GM23338 (cell line): ENCODE measurements at regions not wholly inside any gene's neighbourhood (a gene's known extent, or its start where the extent isn't known, plus 50 kb on each side); places are given as distances from the start of the nearest gene placed in this dataset.

Experiments used
- ATAC-seq: fragments of 200-7000 bp; cut with Tn5 transposase; 3 replicates; pipeline ENCODE4 v1.9.1; 2020
- DNase-seq: peaks from one replicate; pipeline ENCODE4 v3.0.0-alpha.2; 2015; ENCODE audit warnings: low spot score
- H2AFZ ChIP-seq: fragments of 200-600 bp; sonication (generic); 2 replicates; pipeline ENCODE4 v1.8.0; 2016; ENCODE audit warnings: antibody characterized with exemption, mild to moderate bottlenecking, moderate library complexity
- H3F3A ChIP-seq: fragments of 200-600 bp; sonication (generic); replicated peaks from 2 replicates; pipeline ENCODE4 v1.8.0; 2017; ENCODE audit warnings: antibody characterized with exemption, mixed run types, low read depth
- H3K27ac ChIP-seq: fragments of 200-600 bp; sonication (generic); 2 replicates; pipeline ENCODE4 v1.6.1; 2016; ENCODE audit warnings: low read depth
- H3K27me3 ChIP-seq: fragments of 200-600 bp; sonication (generic); 2 replicates; pipeline ENCODE4 v1.8.0; 2016; ENCODE audit warnings: mild to moderate bottlenecking, mixed run types, moderate library complexity; ENCODE audit not compliant: insufficient read depth
- H3K36me3 ChIP-seq: fragments of 200-600 bp; sonication (generic); 2 replicates; pipeline ENCODE4 v1.8.0; 2016; ENCODE audit warnings: mild to moderate bottlenecking; ENCODE audit not compliant: insufficient read depth
- H3K4me1 ChIP-seq: fragments of 200-600 bp; sonication (generic); 2 replicates; pipeline ENCODE4 v1.8.0; 2016; ENCODE audit warnings: mild to moderate bottlenecking, moderate library complexity; ENCODE audit not compliant: insufficient read depth
- H3K4me2 ChIP-seq: fragments of 200-600 bp; sonication (generic); 2 replicates; pipeline ENCODE4 v1.7.1; 2017; ENCODE audit warnings: mixed run types
- H3K4me3 ChIP-seq: fragments of 200-600 bp; sonication (generic); 2 replicates; pipeline ENCODE4 v1.6.1; 2016; ENCODE audit warnings: mixed run types
- H3K79me2 ChIP-seq: fragments of 200-600 bp; sonication (generic); replicated peaks from 2 replicates; pipeline ENCODE4 v1.8.0; 2017; ENCODE audit warnings: mild to moderate bottlenecking; ENCODE audit not compliant: insufficient read depth
- H3K9me2 ChIP-seq: fragments of 200-600 bp; sonication (generic); 2 replicates; pipeline ENCODE4 v1.8.0; 2017; ENCODE audit not compliant: insufficient read depth
- H4K20me1 ChIP-seq: fragments of 200-600 bp; sonication (generic); replicated peaks from 2 replicates; pipeline ENCODE4 v1.8.0; 2017; ENCODE audit warnings: mild to moderate bottlenecking; ENCODE audit not compliant: insufficient read depth
- H3K27ac Mint-ChIP-seq: 2 replicates; pipeline ENCODE4 v1.8.0; 2020; ENCODE audit warnings: inconsistent platforms, mild to moderate bottlenecking, moderate library complexity, mixed read lengths
- H3K27me3 Mint-ChIP-seq: 3 replicates; pipeline ENCODE4 v1.8.0; 2022; ENCODE audit warnings: low read depth, mild to moderate bottlenecking, moderate library complexity, mixed read lengths, inconsistent platforms; ENCODE audit not compliant: insufficient read depth, poor library complexity
- H3K36me3 Mint-ChIP-seq: 3 replicates; pipeline ENCODE4 v1.8.0; 2021; ENCODE audit warnings: low read depth, mild to moderate bottlenecking, inconsistent platforms, moderate library complexity, mixed read lengths
- H3K4me1 Mint-ChIP-seq: 3 replicates; pipeline ENCODE4 v1.8.0; 2020; ENCODE audit warnings: mild to moderate bottlenecking, inconsistent platforms, mixed read lengths
- H3K4me3 Mint-ChIP-seq: 3 replicates; pipeline ENCODE4 v1.8.0; 2021; ENCODE audit warnings: moderate library complexity, mild to moderate bottlenecking, inconsistent platforms, mixed read lengths
- H3K9me3 Mint-ChIP-seq: 3 replicates; pipeline ENCODE4 v1.8.0; 2020; ENCODE audit warnings: moderate library complexity, mild to moderate bottlenecking, inconsistent platforms, mixed read lengths
- CREB1 ChIP-seq: fragments of 250-450 bp; sonication (Bioruptor Pico); IDR thresholded peaks from 2 replicates; pipeline ENCODE4 v1.5.0; 2020; ENCODE audit warnings: low read depth, mild to moderate bottlenecking, moderate library complexity
- CTCF ChIP-seq, 2 experiments: fragments of 200-600 bp in 1 of 2; sonication (generic) in 1 of 2; conservative IDR thresholded peaks; 2 replicates each; pipeline versions ENCODE4 v1.5.1 to v1.6.1; 2016 to 2017; ENCODE audit warnings: antibody characterized with exemption in 2 of 2, low read depth in 2 of 2, mild to moderate bottlenecking in 2 of 2, moderate library complexity in 1 of 2
- EZH2 ChIP-seq: fragments of 200-600 bp; sonication (generic); IDR thresholded peaks from one replicate; pipeline ENCODE4 v1.8.0; 2017; ENCODE audit warnings: antibody characterized with exemption, mild to moderate bottlenecking, low read depth; ENCODE audit not compliant: unreplicated experiment
- EZH2phosphoT487 ChIP-seq: fragments of 200-600 bp; sonication (generic); IDR thresholded peaks from one replicate; pipeline ENCODE4 v1.8.1; 2018; ENCODE audit warnings: antibody characterized with exemption; ENCODE audit not compliant: unreplicated experiment
- JUNB ChIP-seq: IDR thresholded peaks from one replicate; pipeline ENCODE4 v1.6.1; 2016; ENCODE audit warnings: antibody characterized with exemption; ENCODE audit not compliant: unreplicated experiment
- NANOG ChIP-seq: IDR thresholded peaks from 2 replicates; pipeline ENCODE4 v1.6.1; 2016; ENCODE audit warnings: antibody characterized with exemption, borderline replicate concordance
- POLR2AphosphoS5 ChIP-seq: IDR thresholded peaks from 2 replicates; pipeline ENCODE4 v1.6.1; 2016; ENCODE audit warnings: antibody characterized with exemption, low read depth
- STAT1 ChIP-seq: IDR thresholded peaks from one replicate; pipeline ENCODE4 v1.6.1; 2016; ENCODE audit warnings: antibody characterized with exemption; ENCODE audit not compliant: unreplicated experiment
- ZNF114 ChIP-seq: fragments of 250-450 bp; sonication (Bioruptor Pico); IDR thresholded peaks from 2 replicates; pipeline ENCODE4 v1.5.0; 2020; ENCODE audit warnings: mild to moderate bottlenecking, moderate library complexity
- ZNF462 ChIP-seq: fragments of 250-450 bp; sonication (Bioruptor Pico); IDR thresholded peaks from 2 replicates; pipeline ENCODE4 v1.5.0; 2020; ENCODE audit warnings: mild to moderate bottlenecking, moderate library complexity

- ATAC-seq, result no peak
- Histone ChIP-seq H3K4me3 (no peak overlapping the region), H3K4me1 (peaks cover 4% of the 10 kb centered on the region; the same call in 1 of the 2 replicates), H3K36me3 (no peaks in the 10 kb centered on the region), H3K9me2 (no peaks in the 10 kb centered on the region; the same call in 1 of the 2 replicates), H2AFZ (no peak overlapping the region), H3F3A (no peaks in the 10 kb centered on the region), H3K27ac (no peak overlapping the region), H4K20me1 (no peaks in the 10 kb centered on the region), H3K79me2 (no peaks in the 10 kb centered on the region), H3K27me3 (no peaks in the 10 kb centered on the region), H3K4me2 (no peak overlapping the region)
- Mint-ChIP-seq H3K4me1 (peaks cover 11% of the 10 kb centered on the region), H3K4me3 (no peak overlapping the region), H3K36me3 (peaks cover 17% of the 10 kb centered on the region; the same call in 2 of the 3 replicates), H3K27ac (no peak overlapping the region), H3K27me3 (no peaks in the 10 kb centered on the region), H3K9me3 (peaks cover 25% of the 10 kb centered on the region)
- TF ChIP-seq NANOG (no peak), ZNF114 (CRISPR knock-in tag) (no peak), CREB1 (no peak), POLR2AphosphoS5 (no peak), ZNF462 (CRISPR knock-in tag) (no peak), JUNB (no peak), STAT1 (no peak), EZH2phosphoT487 (no peak), CTCF (conservative IDR thresholded peaks at IDR 0.05; ENCODE audit: low read depth in 2 of 2) (no peak), EZH2 (no peak)
- no peak for DNase-seq
Measured at GRCh38 chr5:98541641-98542040, 231.8 kb upstream of the RGMB start.
